AG04449 (cell line): ENCODE measurements at regions not wholly inside any gene's neighbourhood (a gene's known extent, or its start where the extent isn't known, plus 50 kb on each side); places are given as distances from the start of the nearest gene placed in this dataset.

Experiments used
- CTCF ChIA-PET: fragments of 350-600 bp; formaldehyde crosslinking; extraction: SDS; loops from one replicate; lab custom pipeline; 2021; ENCODE audit warnings: antibody characterized with exemption; lab: Yijun Ruan, JAX
- POLR2A ChIA-PET: fragments of 400-600, 350-600 bp; formaldehyde crosslinking; extraction: SDS; loops from one replicate; lab custom pipeline; 2020; ENCODE audit warnings: antibody characterized with exemption, inconsistent platforms; lab: Yijun Ruan, JAX
- DNase-seq: peaks from one replicate; pipeline ENCODE4 v3.0.0-alpha.2; 2010; ENCODE audit warnings: low read depth, low spot score
- H3K4me3 ChIP-seq: 2 replicates; pipeline ENCODE4 v1.5.1; 2011; ENCODE audit warnings: low read depth, mild to moderate bottlenecking, control low read depth, low read length
- CTCF ChIP-seq: IDR thresholded peaks from one replicate; pipeline ENCODE4 v1.5.1; 2011; ENCODE audit warnings: mild to moderate bottlenecking, moderate library complexity, low read length, control low read depth, inconsistent platforms; ENCODE audit not compliant: insufficient read depth; ENCODE audit errors: missing control alignments

GRCh38 chr19:31092274-31092673, 257.0 kb downstream of the TSHZ3 start:
- CTCF ChIA-PET = no interaction called here
- H3K4me3 ChIP-seq = no peak overlapping the region
- TF ChIP-seq CTCF = no peak
- DNase-seq = no peak
- POLR2A ChIA-PET = no interaction called here

- no peak for TF ChIP-seq CTCF
- DNase-seq = no peak
- ChIA-PET CTCF (interaction anchor here (1.0 kb wide), 1 partner anchor 20 kb away, joined by 3 read pairs; no protein-coding TSS in a partner anchor), POLR2A (no interaction called here)
- no peak overlapping the region for H3K4me3 ChIP-seq
These were observed 259.6 kb downstream of the TSHZ3 start for GRCh38 chr19:31089681-31090080.

GRCh38 chr19:31085125-31085524, 264.1 kb downstream of the TSHZ3 start:
- POLR2A ChIA-PET = no interaction called here

GRCh38 chr19:31083105-31083504, 266.1 kb downstream of the TSHZ3 start:
- DNase-seq = no peak
- TF ChIP-seq CTCF = no peak
- H3K4me3 ChIP-seq = no peak overlapping the region
- ChIA-PET CTCF (no interaction called here), POLR2A (no interaction called here)

More at GRCh38 chr19:31085125-31085524, 264.1 kb downstream of the TSHZ3 start:
- DNase-seq = no peak
- TF ChIP-seq CTCF = no peak
- no peak overlapping the region for H3K4me3 ChIP-seq
- CTCF ChIA-PET = no interaction called here

GRCh38 chr19:31075146-31075655, 274.0 kb downstream of the TSHZ3 start:
- POLR2A ChIA-PET = interaction anchor here (0.6 kb wide), 1 partner anchor 263 kb away, joined by 3 read pairs; no protein-coding TSS in a partner anchor
- CTCF ChIA-PET = interaction anchor here (0.5 to 0.8 kb wide), 2 partner anchors 21 to 744 kb away, joined by 3 read pairs; no protein-coding TSS in a partner anchor
- TF ChIP-seq CTCF = no peak
- no peak for DNase-seq
- no peak overlapping the region for H3K4me3 ChIP-seq

GRCh38 chr19:31074199-31075125, 274.8 kb downstream of the TSHZ3 start:
- no peak overlapping the region for H3K4me3 ChIP-seq
- ChIA-PET POLR2A (no interaction called here), CTCF (interaction anchor here (0.5 to 0.8 kb wide), 2 partner anchors 20 to 745 kb away, joined by 3 read pairs; no protein-coding TSS in a partner anchor)
- DNase-seq = no peak
- TF ChIP-seq CTCF = no peak
